GM19438 (cell line): ENCODE measurements at regions not wholly inside any gene's neighbourhood (a gene's known extent, or its start where the extent isn't known, plus 50 kb on each side); places are given as distances from the start of the nearest gene placed in this dataset.
"Not testable (repeated sequence)": the region's sequence is repeated elsewhere in the genome, so short reads cannot be mapped to it uniquely, and the experiment has no call there.

Experiments
- ATAC-seq: cut with Tn5 transposase; IDR thresholded peaks from one replicate; pipeline ENCODE4 v1.9.1; 2021; ENCODE audit warnings: low read depth; ENCODE audit not compliant: unreplicated experiment

DNA sequence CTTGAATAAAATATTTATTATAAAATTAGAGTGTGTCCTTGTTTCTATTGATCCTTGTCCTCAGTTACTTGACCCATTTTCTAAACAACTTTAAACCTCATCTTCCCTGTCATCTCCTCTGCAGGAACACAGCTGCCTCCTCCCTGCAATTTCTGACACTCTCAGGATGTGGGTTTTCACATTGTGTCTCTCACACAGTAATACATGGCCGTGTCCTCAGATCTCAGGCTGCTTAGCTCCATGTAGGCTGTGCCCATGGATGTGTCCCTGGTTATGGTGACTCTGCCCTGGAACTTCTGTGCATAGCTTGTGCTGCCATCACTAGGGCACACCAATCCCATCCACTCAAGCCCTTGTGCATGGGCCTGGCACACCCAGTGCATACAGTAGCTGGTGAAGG lies 577.1 kb downstream of the GOLGA6L6 start:
- ATAC-seq = not testable (repeated sequence)

DNA sequence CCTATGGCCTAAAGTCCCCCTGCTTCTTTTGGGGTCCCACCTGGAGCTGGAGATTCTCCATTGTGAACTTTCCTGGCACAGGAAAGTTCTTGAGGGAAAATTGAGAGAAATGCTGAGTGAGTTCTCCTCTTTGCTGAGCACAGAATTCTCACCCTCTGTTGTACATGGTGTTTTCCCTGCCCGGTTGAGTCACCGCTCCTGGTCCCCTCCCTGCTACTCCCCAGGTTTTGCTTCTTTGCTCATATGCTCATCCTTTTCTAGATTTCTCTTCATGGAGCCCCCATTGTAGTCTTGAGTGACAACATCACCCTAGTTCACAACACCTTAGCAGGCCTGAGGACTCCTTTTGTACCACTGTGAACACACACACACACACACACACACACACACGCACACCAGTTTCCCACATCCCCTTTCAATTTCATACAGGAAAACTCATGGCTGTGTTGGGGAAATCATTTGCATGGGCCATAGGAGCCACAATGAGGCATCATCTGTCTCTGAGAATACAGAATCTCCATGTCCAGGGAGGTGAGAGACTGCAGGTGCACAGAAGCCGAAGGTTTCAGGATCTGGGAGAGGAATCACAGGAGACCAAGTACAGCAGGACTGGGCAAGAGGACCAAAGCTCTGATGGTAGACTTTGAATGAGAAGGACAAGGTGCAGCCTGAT lies 585.3 kb downstream of the GOLGA6L6 start:
- no peak for ATAC-seq

DNA sequence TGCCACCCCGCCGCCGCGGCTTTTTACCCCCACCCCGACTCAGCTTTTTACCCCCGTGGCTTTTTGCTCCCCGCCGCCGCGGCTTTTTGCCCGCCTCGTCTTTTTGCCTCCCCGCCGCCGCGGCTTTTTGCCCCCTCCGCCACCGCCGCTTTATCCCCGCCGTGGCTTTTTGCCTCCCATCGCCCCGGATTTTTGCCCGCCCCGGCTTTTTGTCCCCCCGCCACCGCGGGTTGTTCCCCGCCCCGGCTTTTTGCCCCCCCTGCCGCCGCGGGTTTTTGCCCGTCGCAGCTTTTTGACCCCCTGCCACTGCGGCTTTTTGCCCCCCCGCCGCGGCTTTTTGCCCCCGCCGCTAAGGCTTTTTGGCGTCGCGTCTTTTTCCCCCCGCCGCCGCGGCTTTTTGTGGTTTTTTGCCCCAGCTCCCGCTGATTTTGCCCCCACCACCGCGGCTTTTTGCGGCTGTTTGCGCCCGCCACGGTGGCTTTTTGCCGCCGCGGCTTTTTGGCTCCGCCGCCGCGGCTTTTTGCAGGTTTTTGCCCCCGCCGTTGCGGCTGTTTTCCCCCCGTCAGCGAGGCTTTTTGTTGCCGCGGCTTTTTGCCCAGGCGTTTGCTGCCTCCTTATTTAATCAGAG lies 597.2 kb downstream of the GOLGA6L6 start:
- ATAC-seq = no peak

DNA sequence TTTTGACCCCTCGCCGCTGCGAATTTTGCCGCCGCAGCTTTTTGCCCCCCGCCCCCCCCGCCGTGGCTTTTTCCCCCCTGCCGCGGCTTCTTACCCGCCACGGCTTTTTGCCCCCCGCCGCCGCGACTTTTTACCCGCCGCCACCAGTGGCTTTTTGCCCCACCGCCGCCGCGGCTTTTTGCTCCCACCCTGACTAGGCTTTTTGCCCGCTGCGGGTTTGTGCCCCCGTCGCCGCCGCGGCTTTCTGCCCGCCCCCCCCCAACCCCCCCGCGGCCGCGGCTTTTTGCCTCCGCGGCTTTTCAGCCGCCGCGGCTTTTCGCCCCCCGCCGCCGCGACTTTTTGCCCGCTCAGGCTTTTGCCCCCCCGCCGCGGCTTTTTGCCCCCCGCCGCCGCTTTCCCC lies 598.1 kb downstream of the GOLGA6L6 start:
- ATAC-seq = no peak

DNA sequence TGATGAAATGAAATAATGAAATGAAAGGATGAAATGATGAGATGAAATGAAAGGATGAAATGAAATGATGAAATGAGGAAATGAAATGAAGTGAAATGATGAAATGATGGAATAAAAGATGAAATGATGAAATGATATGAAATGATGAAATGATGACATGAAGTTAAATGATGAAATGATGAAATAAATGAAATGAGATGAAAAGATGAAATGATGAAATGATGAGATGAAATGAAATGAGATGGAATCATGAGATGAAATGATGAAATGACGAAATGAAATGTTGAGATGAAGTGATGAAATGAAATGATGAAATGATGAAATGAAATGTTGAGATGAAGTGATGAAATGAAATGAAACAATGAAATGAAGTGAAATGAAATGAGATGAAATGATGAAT lies 638.3 kb downstream of the GOLGA6L6 start:
- not testable (repeated sequence) for ATAC-seq

DNA sequence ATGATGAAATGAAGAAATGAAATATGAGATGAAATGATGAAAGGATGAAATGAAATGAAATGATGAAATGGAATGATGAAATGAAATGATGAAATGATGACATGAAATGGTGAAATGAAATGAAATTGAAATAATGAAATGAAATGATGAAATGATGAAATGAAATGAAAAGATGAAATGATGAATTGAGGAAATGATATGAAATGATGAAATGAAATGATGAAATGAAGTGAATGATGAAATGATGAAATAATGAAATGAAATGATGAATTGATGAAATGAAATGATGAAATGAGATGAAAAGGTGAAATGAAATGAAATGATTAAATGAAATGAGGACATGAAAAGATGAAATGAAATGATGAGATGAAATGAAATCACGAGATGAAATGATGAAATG lies 639.2 kb downstream of the GOLGA6L6 start:
- not testable (repeated sequence) for ATAC-seq

DNA sequence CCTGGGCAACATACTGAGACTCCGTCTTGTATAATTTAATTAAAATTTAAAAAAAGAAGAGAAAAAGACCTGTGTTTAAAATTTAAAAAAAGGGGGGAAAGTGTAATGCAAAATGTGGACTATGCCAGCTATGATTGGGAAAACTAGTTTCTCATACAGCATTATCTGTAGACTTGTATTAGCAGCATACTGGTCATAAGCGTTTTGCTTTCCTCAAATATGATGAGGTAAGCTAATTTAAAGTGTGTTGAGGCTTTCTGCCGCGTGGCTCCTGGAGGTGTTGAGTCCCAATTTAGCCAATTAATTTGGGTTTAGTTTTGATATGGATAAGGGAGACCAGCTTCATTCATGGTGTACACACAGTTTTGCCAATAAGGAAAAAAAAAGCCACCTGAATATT lies 640.2 kb downstream of the GOLGA6L6 start:
- not testable (repeated sequence) for ATAC-seq

DNA sequence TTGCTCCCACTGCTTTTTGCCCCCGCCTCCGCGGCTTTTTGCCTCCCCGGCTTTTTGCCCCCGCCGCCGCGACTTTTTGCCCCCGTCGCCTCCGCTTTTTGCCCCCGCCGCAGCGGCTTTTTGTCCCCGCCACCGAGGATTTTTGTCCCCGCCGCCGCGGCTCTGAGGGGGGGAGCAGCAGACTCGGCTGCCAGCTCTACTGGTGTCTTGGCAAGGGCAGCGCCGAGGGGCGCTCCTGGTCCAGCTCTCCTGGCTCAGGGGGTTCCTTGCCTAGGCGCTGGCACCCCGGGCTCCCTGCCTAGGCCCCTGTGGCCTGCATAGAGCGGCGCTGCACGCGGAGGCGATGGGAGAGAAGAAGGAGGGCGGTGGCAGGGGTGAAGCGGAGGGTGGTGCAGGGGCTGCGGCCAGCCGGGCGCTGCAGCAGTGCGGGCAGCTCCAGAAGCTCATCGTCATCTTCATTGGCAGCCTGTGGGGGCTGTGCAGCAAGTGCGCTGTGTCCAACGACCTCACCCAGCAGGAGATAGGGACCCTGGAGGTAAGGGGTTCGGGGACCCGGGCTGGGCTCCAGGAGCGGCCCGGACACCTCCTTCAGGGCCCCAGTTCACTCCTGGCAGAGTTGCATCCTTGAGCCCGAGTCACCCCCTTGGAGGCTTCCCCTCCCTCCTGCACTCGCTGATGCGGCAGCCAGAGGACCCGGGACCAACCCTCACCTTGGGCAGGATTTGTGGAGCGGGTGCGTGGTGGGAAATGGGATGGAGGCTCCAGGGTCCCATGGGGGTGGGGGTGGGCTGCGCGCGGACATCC lies 642.4 kb downstream of the GOLGA6L6 start:
- no peak for ATAC-seq

DNA sequence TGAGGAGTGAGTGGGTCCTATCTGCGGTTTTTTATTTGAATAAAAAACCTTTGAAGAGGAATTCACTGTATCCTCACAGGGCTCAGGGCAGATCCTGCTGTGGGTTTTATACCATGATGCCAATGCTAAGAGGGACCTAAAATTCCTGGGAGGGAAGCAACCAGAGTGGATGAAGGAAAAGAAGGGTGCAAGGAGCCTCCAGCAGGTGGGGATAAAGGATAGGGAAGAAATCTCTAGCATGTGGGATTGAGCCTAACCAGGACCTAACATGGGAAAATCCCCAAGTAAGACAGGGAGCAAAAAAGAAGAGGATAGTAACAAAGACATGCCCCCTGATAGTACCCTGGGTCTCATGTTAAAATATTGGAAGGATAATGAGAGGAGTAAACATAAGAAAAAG lies 652.8 kb downstream of the GOLGA6L6 start:
- not testable (repeated sequence) for ATAC-seq

DNA sequence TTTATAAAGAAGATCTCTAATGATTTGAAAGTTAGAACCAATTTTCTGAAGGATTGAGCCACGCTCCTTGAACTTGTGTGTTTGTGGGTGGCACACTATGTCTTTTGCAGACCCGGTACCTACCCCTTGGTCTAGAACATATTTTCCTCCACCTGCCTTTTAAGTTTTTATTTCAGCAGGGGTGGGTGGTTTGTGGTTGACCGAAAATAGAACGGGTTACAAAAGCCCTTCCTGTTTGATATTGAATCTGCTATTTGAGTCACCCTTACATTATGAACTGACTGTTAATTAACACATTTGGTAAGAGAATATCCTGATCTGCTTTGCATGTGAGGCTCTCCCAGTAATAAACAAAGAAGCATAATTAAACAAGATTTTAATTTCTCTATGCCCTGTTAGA lies 697.5 kb downstream of the GOLGA6L6 start:
- ATAC-seq = not testable (repeated sequence)
